ENCODE measurements at regions not wholly inside any gene's neighbourhood (a gene's known extent, or its start where the extent isn't known, plus 50 kb on each side); places are given as distances from the start of the nearest gene placed in this dataset.

- ChIA-PET CTCF (no interaction called here), POLR2A (no interaction called here), SMC1A (ENCODE audit: uncharacterized antibody, unreplicated experiment) (interaction anchor here (0.8 kb wide), 1 partner anchor 1731 kb away, joined by 3 read pairs; no protein-coding TSS in a partner anchor), RAD21 (ENCODE audit: unreplicated experiment) (no interaction called here)
- Histone ChIP-seq H3K36me3 (ENCODE audit: control insufficient read depth in 2 of 2, insufficient read depth in 2 of 2, low read length in 1 of 2) (no peaks in the 10 kb centered on the region), H2AFZ (ENCODE audit: control insufficient read depth, low read depth, low read length) (no peak overlapping the region), H4K20me1 (ENCODE audit: control insufficient read depth, insufficient read depth) (no peaks in the 10 kb centered on the region), H3K27me3 (replicated peaks in 1 of 2; ENCODE audit: control insufficient read depth in 2 of 2, insufficient read depth in 2 of 2, low read length in 1 of 2) (no peaks in the 10 kb centered on the region), H3K9ac (ENCODE audit: control insufficient read depth, insufficient read depth, low read length) (no peak overlapping the region), H3K9me3 (replicated peaks; ENCODE audit: control insufficient read depth, insufficient read depth, low read length) (no peaks in the 10 kb centered on the region), H3K4me2 (ENCODE audit: control insufficient read depth, insufficient read depth) (no peak overlapping the region), H3K4me1 (ENCODE audit: control insufficient read depth, insufficient read depth, low read length) (no peaks in the 10 kb centered on the region), H3K27ac (ENCODE audit: control insufficient read depth, insufficient read depth) (no peak overlapping the region), H3K4me3 (no peak overlapping the region), H3K79me2 (ENCODE audit: control insufficient read depth, insufficient read depth, low read length) (no peaks in the 10 kb centered on the region)
- WGBS (ENCODE audit: insufficient coverage, insufficient replicate concordance, low lambda C conversion rate, missing lambda C conversion rate), result 48% methylated on average over 5 of the region's 5 CpGs
- BruUV-seq (replicated peaks), result no TSS peak
- no peak for DNase-seq (ENCODE audit: low read depth, low spot score)
- intact Hi-C loops (cut with micrococcal nuclease; ENCODE audit: unreplicated experiment) (no loop called here), in situ Hi-C loops (cut with MboI) (loop anchor here (10.0 kb wide), 1 partner anchor 1312 kb away; no protein-coding TSS in a partner anchor)
- ATAC-seq, result no peak
- FAIRE-seq, result no peak
- no peak for TF ChIP-seq TCF12 (IDR thresholded peaks at IDR 0.05; ENCODE audit: low read depth, low read length)
- no peak for TF ChIP-seq CBX3 (IDR thresholded peaks at IDR 0.05; ENCODE audit: borderline replicate concordance, low read depth)
- no peak for TF ChIP-seq ZNF274 (IDR thresholded peaks at IDR 0.05; ENCODE audit: insufficient read depth, insufficient read length)
- TF ChIP-seq, protein P1, sequence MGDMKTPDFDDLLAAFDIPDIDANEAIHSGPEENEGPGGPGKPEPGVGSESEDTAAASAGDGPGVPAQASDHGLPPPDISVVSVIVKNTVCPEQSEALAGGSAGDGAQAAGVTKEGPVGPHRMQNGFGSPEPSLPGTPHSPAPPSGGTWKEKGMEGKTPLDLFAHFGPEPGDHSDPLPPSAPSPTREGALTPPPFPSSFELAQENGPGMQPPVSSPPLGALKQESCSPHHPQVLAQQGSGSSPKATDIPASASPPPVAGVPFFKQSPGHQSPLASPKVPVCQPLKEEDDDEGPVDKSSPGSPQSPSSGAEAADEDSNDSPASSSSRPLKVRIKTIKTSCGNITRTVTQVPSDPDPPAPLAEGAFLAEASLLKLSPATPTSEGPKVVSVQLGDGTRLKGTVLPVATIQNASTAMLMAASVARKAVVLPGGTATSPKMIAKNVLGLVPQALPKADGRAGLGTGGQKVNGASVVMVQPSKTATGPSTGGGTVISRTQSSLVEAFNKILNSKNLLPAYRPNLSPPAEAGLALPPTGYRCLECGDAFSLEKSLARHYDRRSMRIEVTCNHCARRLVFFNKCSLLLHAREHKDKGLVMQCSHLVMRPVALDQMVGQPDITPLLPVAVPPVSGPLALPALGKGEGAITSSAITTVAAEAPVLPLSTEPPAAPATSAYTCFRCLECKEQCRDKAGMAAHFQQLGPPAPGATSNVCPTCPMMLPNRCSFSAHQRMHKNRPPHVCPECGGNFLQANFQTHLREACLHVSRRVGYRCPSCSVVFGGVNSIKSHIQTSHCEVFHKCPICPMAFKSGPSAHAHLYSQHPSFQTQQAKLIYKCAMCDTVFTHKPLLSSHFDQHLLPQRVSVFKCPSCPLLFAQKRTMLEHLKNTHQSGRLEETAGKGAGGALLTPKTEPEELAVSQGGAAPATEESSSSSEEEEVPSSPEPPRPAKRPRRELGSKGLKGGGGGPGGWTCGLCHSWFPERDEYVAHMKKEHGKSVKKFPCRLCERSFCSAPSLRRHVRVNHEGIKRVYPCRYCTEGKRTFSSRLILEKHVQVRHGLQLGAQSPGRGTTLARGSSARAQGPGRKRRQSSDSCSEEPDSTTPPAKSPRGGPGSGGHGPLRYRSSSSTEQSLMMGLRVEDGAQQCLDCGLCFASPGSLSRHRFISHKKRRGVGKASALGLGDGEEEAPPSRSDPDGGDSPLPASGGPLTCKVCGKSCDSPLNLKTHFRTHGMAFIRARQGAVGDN (IDR thresholded peaks at IDR 0.05), result no peak
- TF ChIP-seq FOXK2 (IDR thresholded peaks at IDR 0.05), result no peak
- TF ChIP-seq MYC (IDR thresholded peaks at IDR 0.05; ENCODE audit: insufficient read depth, insufficient read length, insufficient replicate concordance, low read length, severe bottlenecking), result no peak
- no peak for TF ChIP-seq IRF4 (IDR thresholded peaks at IDR 0.05; ENCODE audit: low read depth, low read length)
- TF ChIP-seq JUND (IDR thresholded peaks at IDR 0.05; ENCODE audit: low read depth, low read length), result no peak
- TF ChIP-seq ATF3 (IDR thresholded peaks at IDR 0.05; ENCODE audit: borderline replicate concordance, extremely low read depth, low read depth, low read length), result no peak
- no peak for TF ChIP-seq MEF2B (IDR thresholded peaks at IDR 0.05; ENCODE audit: partially characterized antibody, poor library complexity, severe bottlenecking)
Measured at GRCh38 chr12:127386723-127387122, 880.2 kb upstream of the TMEM132C start.
